ENCODE measurements at regions not wholly inside any gene's neighbourhood (a gene's known extent, or its start where the extent isn't known, plus 50 kb on each side); places are given as distances from the start of the nearest gene placed in this dataset.

- DNase-seq (ENCODE audit: low read depth in 1 of 2, low spot score in 1 of 2), result no peak
- TF ChIP-seq GABPA (IDR thresholded peaks at IDR 0.05; ENCODE audit: low read depth) (no peak), REST (IDR thresholded peaks at IDR 0.05; ENCODE audit: insufficient replicate concordance, low read depth) (no peak), CTCF (IDR thresholded peaks at IDR 0.05; ENCODE audit: insufficient read depth, low read length) (no peak), SPI1 (IDR thresholded peaks at IDR 0.05; ENCODE audit: borderline replicate concordance, low read depth) (no peak), POLR2AphosphoS5 (IDR thresholded peaks at IDR 0.05; ENCODE audit: low read depth) (no peak)
- Histone ChIP-seq H3K27me3 (ENCODE audit: insufficient read depth, poor library complexity, severe bottlenecking) (no peaks in the 10 kb centered on the region), H3K27ac (replicated peaks) (no peak overlapping the region), H3K4me3 (replicated peaks; ENCODE audit: insufficient read depth, low read length) (no peak overlapping the region)
These were observed 145.5 kb upstream of the AGAP1 start for GRCh38 chr2:235348329-235348728.

- Histone ChIP-seq H3K27me3 (ENCODE audit: insufficient read depth, poor library complexity, severe bottlenecking) (no peaks in the 10 kb centered on the region), H3K4me3 (replicated peaks; ENCODE audit: insufficient read depth, low read length) (no peak overlapping the region), H3K27ac (replicated peaks) (no peak overlapping the region)
- TF ChIP-seq CTCF (IDR thresholded peaks at IDR 0.05; ENCODE audit: insufficient read depth, low read length) (no peak), SPI1 (IDR thresholded peaks at IDR 0.05; ENCODE audit: borderline replicate concordance, low read depth) (no peak), GABPA (IDR thresholded peaks at IDR 0.05; ENCODE audit: low read depth) (no peak), REST (IDR thresholded peaks at IDR 0.05; ENCODE audit: insufficient replicate concordance, low read depth) (no peak), POLR2AphosphoS5 (IDR thresholded peaks at IDR 0.05; ENCODE audit: low read depth) (no peak)
- DNase-seq (ENCODE audit: low read depth in 1 of 2, low spot score in 1 of 2), result no peak
These were observed 143.6 kb upstream of the AGAP1 start for GRCh38 chr2:235350234-235350633.

- Histone ChIP-seq H3K27me3 (ENCODE audit: insufficient read depth, poor library complexity, severe bottlenecking) (no peaks in the 10 kb centered on the region), H3K27ac (replicated peaks) (no peak overlapping the region), H3K4me3 (replicated peaks; ENCODE audit: insufficient read depth, low read length) (no peak overlapping the region)
- TF ChIP-seq GABPA (IDR thresholded peaks at IDR 0.05; ENCODE audit: low read depth), result no peak
- no peak for TF ChIP-seq POLR2AphosphoS5 (IDR thresholded peaks at IDR 0.05; ENCODE audit: low read depth)
- TF ChIP-seq SPI1 (IDR thresholded peaks at IDR 0.05; ENCODE audit: borderline replicate concordance, low read depth), result no peak
- TF ChIP-seq CTCF (IDR thresholded peaks at IDR 0.05; ENCODE audit: insufficient read depth, low read length), result no peak
- TF ChIP-seq REST (IDR thresholded peaks at IDR 0.05; ENCODE audit: insufficient replicate concordance, low read depth), result no peak
- no peak for DNase-seq (ENCODE audit: low read depth in 1 of 2, low spot score in 1 of 2)
These were observed 141.3 kb upstream of the AGAP1 start for GRCh38 chr2:235352541-235352940.
